HCT116 (cell line): ENCODE measurements at regions not wholly inside any gene's neighbourhood (a gene's known extent, or its start where the extent isn't known, plus 50 kb on each side); places are given as distances from the start of the nearest gene placed in this dataset.

Experiments used
- ATAC-seq: fragments of 200-7000 bp; cut with Tn5 transposase; 2 replicates; pipeline ENCODE4 v1.9.1; 2020; ENCODE audit warnings: mild to moderate bottlenecking, moderate library complexity
- BruUV-seq: library from RNA; stranded (reverse); fragments of 400-500 nt; replicated peaks from 2 replicates; lab custom pipeline; 2021; lab: Mats Ljungman, UMichigan
- CTCF ChIA-PET: fragments of 300-600 bp; sonication (Branson Sonifier 250); formaldehyde crosslinking; loops from one replicate; lab custom pipeline; 2021; ENCODE audit warnings: antibody characterized with exemption; lab: Charles Lee
- POLR2A ChIA-PET: fragments of 300-600, 350-600 bp; sonication (Branson Sonifier 250); formaldehyde crosslinking; loops from one replicate; lab custom pipeline; 2021; ENCODE audit warnings: antibody characterized with exemption; lab: Charles Lee
- RAD21 ChIA-PET, 2 experiments: fragments of 300-600 bp; sonication (Branson Sonifier 250); formaldehyde crosslinking; loops; one replicate each; lab custom pipeline; 2023; ENCODE audit warnings: low total read pairs in 2 of 2; ENCODE audit not compliant: uncharacterized antibody in 2 of 2, unreplicated experiment in 2 of 2, low non-redundant PET in 1 of 2; lab: Charles Lee
- DNase-seq: peaks from one replicate; pipeline ENCODE4 v3.0.0-alpha.2; 2010; ENCODE audit warnings: low read depth, low spot score
- H2AFZ ChIP-seq: fragments of 200-600 bp; shearing (Covaris generic), sonication (generic); 2 replicates; pipeline ENCODE4 v1.6.1; 2017; ENCODE audit warnings: low read depth, mixed run types, mixed read lengths, antibody characterized with exemption, low read length; ENCODE audit not compliant: poor library complexity, severe bottlenecking
- H3K27ac ChIP-seq: 2 replicates; pipeline ENCODE4 v1.5.1; 2012; ENCODE audit warnings: low read depth, low read length
- H3K27me3 ChIP-seq: fragments of 200-600 bp; sonication (generic); 2 replicates; pipeline ENCODE4 v1.6.1; 2016; ENCODE audit warnings: mixed run types, low read length, mixed read lengths; ENCODE audit not compliant: insufficient read depth
- H3K36me3 ChIP-seq, 2 experiments: fragments of 200-500 bp in 1 of 2; fragments of 200-600 bp in 1 of 2; sonication (Bioruptor generic) in 1 of 2; sonication (generic) in 1 of 2; 2 replicates each; pipeline versions ENCODE4 v1.5.1 to v1.6.1; 2014 to 2016; ENCODE audit warnings: low read length in 2 of 2, inconsistent platforms in 1 of 2, mixed read lengths in 1 of 2, mixed run types in 1 of 2; ENCODE audit not compliant: insufficient read depth in 2 of 2, control insufficient read depth in 1 of 2
- H3K4me1 ChIP-seq, 2 experiments: fragments of 200-600 bp in 1 of 2; sonication (generic) in 1 of 2; 2 replicates each; pipeline versions ENCODE4 v1.5.1 to v1.6.1; 2012 to 2017; ENCODE audit warnings: low read length in 2 of 2, inconsistent platforms in 1 of 2, mild to moderate bottlenecking in 1 of 2, mixed read lengths in 1 of 2, mixed run types in 1 of 2, moderate library complexity in 1 of 2; ENCODE audit not compliant: insufficient read depth in 2 of 2, control insufficient read depth in 1 of 2
- H3K4me2 ChIP-seq: fragments of 200-600 bp; sonication (generic); 2 replicates; pipeline ENCODE4 v1.6.1; 2017; ENCODE audit warnings: mixed run types, low read length, mixed read lengths
- H3K4me3 ChIP-seq, 2 experiments: fragments of 200-600 bp in 1 of 2; sonication (generic) in 1 of 2; replicated peaks in 1 of 2; 2 replicates each; pipeline ENCODE4 v1.5.1; 2011 to 2016; ENCODE audit warnings: low read length in 2 of 2, control low read depth in 1 of 2, low read depth in 1 of 2, mild to moderate bottlenecking in 1 of 2, mixed read lengths in 1 of 2, mixed run types in 1 of 2
- H3K79me2 ChIP-seq: fragments of 200-600 bp; sonication (generic); 2 replicates; pipeline ENCODE4 v1.6.1; 2017; ENCODE audit warnings: mild to moderate bottlenecking, mixed run types, low read length, moderate library complexity, mixed read lengths; ENCODE audit not compliant: insufficient read depth
- H3K9ac ChIP-seq: fragments of 200-600 bp; sonication (generic); 2 replicates; pipeline ENCODE4 v1.6.1; 2016; ENCODE audit warnings: low read length, mixed read lengths
- H3K9me2 ChIP-seq: fragments of 200-600 bp; sonication (generic), shearing (Covaris generic); 2 replicates; pipeline ENCODE4 v1.6.1; 2017; ENCODE audit warnings: mixed run types, mild to moderate bottlenecking, moderate library complexity; ENCODE audit not compliant: insufficient read depth
- H3K9me3 ChIP-seq, 2 experiments: fragments of 200-500 bp in 1 of 2; fragments of 200-600 bp in 1 of 2; sonication (Bioruptor generic) in 1 of 2; sonication (generic) in 1 of 2; 2 replicates each; pipeline ENCODE4 v1.6.1; 2014 to 2017; ENCODE audit warnings: low read length in 2 of 2, mixed read lengths in 2 of 2, inconsistent platforms in 1 of 2, low read depth in 1 of 2, mild to moderate bottlenecking in 1 of 2, mixed run types in 1 of 2, moderate library complexity in 1 of 2; ENCODE audit not compliant: control insufficient read depth in 1 of 2, insufficient read depth in 1 of 2
- H4K20me1 ChIP-seq: fragments of 200-600 bp; sonication (generic), shearing (Covaris generic); 2 replicates; pipeline ENCODE4 v1.6.1; 2017; ENCODE audit warnings: mixed run types, mild to moderate bottlenecking, moderate library complexity; ENCODE audit not compliant: insufficient read depth
- ATF3 ChIP-seq: IDR thresholded peaks from 2 replicates; pipeline ENCODE4 v1.6.1; 2012
- CBX3 ChIP-seq: IDR thresholded peaks from 2 replicates; pipeline ENCODE4 v1.6.1; 2012; ENCODE audit warnings: low read depth
- CTCF ChIP-seq, 3 experiments: fragments of 200-600 bp in 1 of 3; sonication (generic) in 1 of 3; IDR thresholded peaks in 2 of 3; conservative IDR thresholded peaks in 1 of 3; 2 replicates each; pipeline ENCODE4 v1.5.1; 2012 to 2017; ENCODE audit warnings: low read depth in 2 of 3, low read length in 2 of 3, antibody characterized with exemption in 1 of 3, borderline replicate concordance in 1 of 3, control low read depth in 1 of 3, mild to moderate bottlenecking in 1 of 3, mixed read lengths in 1 of 3, mixed run types in 1 of 3, moderate library complexity in 1 of 3; ENCODE audit not compliant: insufficient read depth in 1 of 3
- EGR1 ChIP-seq: IDR thresholded peaks from 2 replicates; pipeline ENCODE4 v1.6.1; 2012; ENCODE audit warnings: low read depth
- ELF1 ChIP-seq: IDR thresholded peaks from 2 replicates; pipeline ENCODE4 v1.6.1; 2012; ENCODE audit warnings: low read depth, borderline replicate concordance
- EZH2 ChIP-seq: fragments of 200-600 bp; sonication (generic); IDR thresholded peaks from 2 replicates; pipeline ENCODE4 v1.6.1; 2017; ENCODE audit warnings: antibody characterized with exemption, mixed run types
- FOSL1 ChIP-seq: IDR thresholded peaks from 2 replicates; pipeline ENCODE4 v1.6.1; 2012; ENCODE audit warnings: low read depth
- JUND ChIP-seq: IDR thresholded peaks from 2 replicates; pipeline ENCODE4 v1.6.1; 2012
- MAX ChIP-seq: IDR thresholded peaks from 2 replicates; pipeline ENCODE4 v1.6.1; 2012
- POLR2A ChIP-seq: IDR thresholded peaks from 2 replicates; pipeline ENCODE4 v1.7.0; 2011; ENCODE audit warnings: borderline replicate concordance; ENCODE audit not compliant: insufficient read depth, insufficient read length; ENCODE audit errors: extremely low read depth
- POLR2AphosphoS5 ChIP-seq: IDR thresholded peaks from 2 replicates; pipeline ENCODE4 v1.6.1; 2011; ENCODE audit warnings: mild to moderate bottlenecking, low read depth, low read length, moderate library complexity
- RAD21 ChIP-seq: IDR thresholded peaks from 2 replicates; pipeline ENCODE4 v1.6.1; 2012; ENCODE audit warnings: low read depth, mild to moderate bottlenecking
- REST ChIP-seq: IDR thresholded peaks from 2 replicates; pipeline ENCODE4 v1.6.1; 2012; ENCODE audit warnings: low read depth
- SIN3A ChIP-seq: IDR thresholded peaks from 2 replicates; pipeline ENCODE4 v1.6.1; 2012; ENCODE audit warnings: low read depth
- ZFX ChIP-seq: fragments of 450-650 bp; IDR thresholded peaks from 2 replicates; pipeline ENCODE4 v1.6.1; 2017
- intact Hi-C: fragments of 100-400 bp; cut with micrococcal nuclease; formaldehyde crosslinking; loops from 2 replicates; pipeline ENCODE4 v1.10.0; 2022

GRCh38 chr2:122156176-122156890 lies 400.9 kb downstream of the TSN start:
- H2AFZ ChIP-seq = no peak overlapping the region
- H3K27me3 ChIP-seq = peaks cover 17% of the 10 kb centered on the region
- ChIA-PET RAD21 (no interaction called here), CTCF (no interaction called here), POLR2A (no interaction called here)
- H3K9me3 ChIP-seq = no peaks in the 10 kb centered on the region
- H3K79me2 ChIP-seq = no peaks in the 10 kb centered on the region
- no peak overlapping the region for H3K27ac ChIP-seq
- no TSS peak for BruUV-seq
- DNase-seq (no peak), ATAC-seq (no peak)
- no peaks in the 10 kb centered on the region for H3K36me3 ChIP-seq
- intact Hi-C loops = no loop called here
- no peaks in the 10 kb centered on the region for H3K9me2 ChIP-seq
- H3K4me1 ChIP-seq = no peaks in the 10 kb centered on the region
- H3K9ac ChIP-seq = no peak overlapping the region
- no peak overlapping the region for H3K4me3 ChIP-seq
- H4K20me1 ChIP-seq = no peaks in the 10 kb centered on the region
- H3K4me2 ChIP-seq = no peak overlapping the region
- no peak for TF ChIP-seq MAX
- no peak for TF ChIP-seq CTCF (IDR thresholded peaks at IDR 0.05 in 2 of 3, conservative IDR thresholded peaks at IDR 0.05 in 1 of 3; ENCODE audit: borderline replicate concordance in 1 of 3, insufficient read depth in 1 of 3, low read depth in 2 of 3, low read length in 2 of 3)
- TF ChIP-seq EZH2 = no peak
- no peak for TF ChIP-seq JUND
- no peak for TF ChIP-seq EGR1
- TF ChIP-seq FOSL1 = no peak
- no peak for TF ChIP-seq SIN3A
- no peak for TF ChIP-seq POLR2AphosphoS5
- no peak for TF ChIP-seq ZFX
- TF ChIP-seq ATF3 = no peak
- TF ChIP-seq POLR2A = no peak
- no peak for TF ChIP-seq RAD21
- no peak for TF ChIP-seq CBX3
- TF ChIP-seq ELF1 = no peak
- TF ChIP-seq REST = no peak
- TF ChIP-seq, all 23 proteins: peak for 0
